Upper lobe of left lung (tissue), 6 donors: ENCODE measurements at regions not wholly inside any gene's neighbourhood (a gene's known extent, or its start where the extent isn't known, plus 50 kb on each side); places are given as distances from the start of the nearest gene placed in this dataset.

Experiments
- ATAC-seq, 2 donors: fragments of 200-7000 bp; cut with Tn5 transposase; one replicate each; pipeline ENCODE4 v1.9.1; 2022; ENCODE audit warnings: mild to moderate bottlenecking in 2 of 2, moderate library complexity in 2 of 2; ENCODE audit not compliant: low FRiP score in 2 of 2
- DNase-seq, 2 donors: peaks; one replicate each; pipeline ENCODE4 v3.0.0-alpha.2; 2019 to 2020
- H3K27ac ChIP-seq, 4 donors: fragments of 200-600 bp; sonication (generic); one replicate each; pipeline ENCODE4 v1.5.1; 2016 to 2019
- H3K27me3 ChIP-seq, 4 donors: fragments of 200-600 bp; sonication (generic); one replicate each; pipeline ENCODE4 v1.5.1; 2017 to 2019
- H3K36me3 ChIP-seq, 4 donors: fragments of 200-600 bp; sonication (generic); one replicate each; pipeline ENCODE4 v1.5.1; 2016 to 2019
- H3K4me1 ChIP-seq, 4 donors: fragments of 200-600 bp; sonication (generic); one replicate each; pipeline ENCODE4 v1.5.1; 2018 to 2019
- H3K4me3 ChIP-seq, 4 donors: fragments of 200-600 bp; sonication (generic); one replicate each; pipeline ENCODE4 v1.5.1; 2017 to 2019; ENCODE audit warnings: mild to moderate bottlenecking in 2 of 4, moderate library complexity in 1 of 4
- H3K9me3 ChIP-seq, 4 donors: fragments of 200-600 bp; sonication (generic); one replicate each; pipeline ENCODE4 v1.5.1; 2018 to 2019
- EP300 ChIP-seq, 4 donors: sonication (generic); formaldehyde crosslinking; IDR thresholded peaks; one replicate each; pipeline ENCODE4 v1.5.1; 2017; ENCODE audit warnings: antibody characterized with exemption in 4 of 4, control low read depth in 2 of 4
- POLR2A ChIP-seq, 4 donors: fragments of 450-650 bp; IDR thresholded peaks; one replicate each; pipeline ENCODE4 v1.5.1; 2016 to 2017; ENCODE audit warnings: antibody characterized with exemption in 4 of 4, mild to moderate bottlenecking in 2 of 4
- POLR2AphosphoS5 ChIP-seq, 2 donors: sonication (generic); formaldehyde crosslinking; IDR thresholded peaks; one replicate each; pipeline ENCODE4 v1.5.1; 2017; ENCODE audit warnings: antibody characterized with exemption in 2 of 2
- WGBS, 2 donors: methylation state at CpG; one replicate each; pipeline ENCODE4 v1.1.5; 2017 to 2018; 5-methylcytosine and 5-hydroxymethylcytosine counted together
- TF ChIP-seq, protein P1 (sequence below), 6 experiments: fragments of 450-650 bp in 4 of 6; fragments of 200-600 bp in 2 of 6; sonication (generic) in 2 of 6; IDR thresholded peaks; one replicate each; pipeline ENCODE4 v1.5.1; 2016 to 2019; ENCODE audit warnings: antibody characterized with exemption in 6 of 6
- donor health status: DM: no; HTN: no; CAD: no; lungs with moderate emphysema.
- donor health status: DM: no; HTN: yes; CAD: no; lungs with severe emphysema.

GRCh38 chr9:20054734-20055133, 265.9 kb upstream of the SLC24A2 start:
- H3K36me3 ChIP-seq: no peaks in the 10 kb centered on the region
- no peaks in the 10 kb centered on the region for H3K4me1 ChIP-seq
- DNase-seq: no peak
- H3K9me3 ChIP-seq: no peaks in the 10 kb centered on the region
- TF ChIP-seq, protein P1, sequence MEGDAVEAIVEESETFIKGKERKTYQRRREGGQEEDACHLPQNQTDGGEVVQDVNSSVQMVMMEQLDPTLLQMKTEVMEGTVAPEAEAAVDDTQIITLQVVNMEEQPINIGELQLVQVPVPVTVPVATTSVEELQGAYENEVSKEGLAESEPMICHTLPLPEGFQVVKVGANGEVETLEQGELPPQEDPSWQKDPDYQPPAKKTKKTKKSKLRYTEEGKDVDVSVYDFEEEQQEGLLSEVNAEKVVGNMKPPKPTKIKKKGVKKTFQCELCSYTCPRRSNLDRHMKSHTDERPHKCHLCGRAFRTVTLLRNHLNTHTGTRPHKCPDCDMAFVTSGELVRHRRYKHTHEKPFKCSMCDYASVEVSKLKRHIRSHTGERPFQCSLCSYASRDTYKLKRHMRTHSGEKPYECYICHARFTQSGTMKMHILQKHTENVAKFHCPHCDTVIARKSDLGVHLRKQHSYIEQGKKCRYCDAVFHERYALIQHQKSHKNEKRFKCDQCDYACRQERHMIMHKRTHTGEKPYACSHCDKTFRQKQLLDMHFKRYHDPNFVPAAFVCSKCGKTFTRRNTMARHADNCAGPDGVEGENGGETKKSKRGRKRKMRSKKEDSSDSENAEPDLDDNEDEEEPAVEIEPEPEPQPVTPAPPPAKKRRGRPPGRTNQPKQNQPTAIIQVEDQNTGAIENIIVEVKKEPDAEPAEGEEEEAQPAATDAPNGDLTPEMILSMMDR (IDR thresholded peaks at IDR 0.05): no peak
- TF ChIP-seq POLR2A (IDR thresholded peaks at IDR 0.05): no peak
- H3K27me3 ChIP-seq: no peaks in the 10 kb centered on the region
- no peak for ATAC-seq
- no peak overlapping the region for H3K27ac ChIP-seq
- no peak overlapping the region for H3K4me3 ChIP-seq
- WGBS, 2 donors: 88 to 94% methylated on average over 1 of the region's 1 CpG

- no peaks in the 10 kb centered on the region for H3K9me3 ChIP-seq
- ATAC-seq (no peak), DNase-seq (no peak)
- H3K27ac ChIP-seq: no peak overlapping the region
- WGBS, 2 donors: 85 to 87% methylated on average over 4 of the region's 4 CpGs
- H3K27me3 ChIP-seq: no peaks in the 10 kb centered on the region
- H3K36me3 ChIP-seq: no peaks in the 10 kb centered on the region
- H3K4me3 ChIP-seq: no peak overlapping the region
- H3K4me1 ChIP-seq: no peaks in the 10 kb centered on the region
- TF ChIP-seq, protein P1 (IDR thresholded peaks at IDR 0.05): no peak
- no peak for TF ChIP-seq EP300 (IDR thresholded peaks at IDR 0.05)
- TF ChIP-seq POLR2A (IDR thresholded peaks at IDR 0.05): no peak
Measured at GRCh38 chr9:20048985-20049384, 260.1 kb upstream of the SLC24A2 start.

- no peaks in the 10 kb centered on the region for H3K4me1 ChIP-seq
- no peak for ATAC-seq
- no peak for DNase-seq
- H3K36me3 ChIP-seq: no peaks in the 10 kb centered on the region
- TF ChIP-seq EP300 (IDR thresholded peaks at IDR 0.05) (no peak), POLR2A (IDR thresholded peaks at IDR 0.05) (no peak), POLR2AphosphoS5 (IDR thresholded peaks at IDR 0.05) (no peak)
- TF ChIP-seq, protein P1 (IDR thresholded peaks at IDR 0.05): no peak
- H3K4me3 ChIP-seq: no peak overlapping the region
- no peaks in the 10 kb centered on the region for H3K27me3 ChIP-seq
- H3K9me3 ChIP-seq: no peaks in the 10 kb centered on the region
- 73 to 75% methylated on average over 2 of the region's 2 CpGs for WGBS, 2 donors
- no peak overlapping the region for H3K27ac ChIP-seq
Measured at GRCh38 chr9:20048437-20048836, 259.6 kb upstream of the SLC24A2 start.

DNA sequence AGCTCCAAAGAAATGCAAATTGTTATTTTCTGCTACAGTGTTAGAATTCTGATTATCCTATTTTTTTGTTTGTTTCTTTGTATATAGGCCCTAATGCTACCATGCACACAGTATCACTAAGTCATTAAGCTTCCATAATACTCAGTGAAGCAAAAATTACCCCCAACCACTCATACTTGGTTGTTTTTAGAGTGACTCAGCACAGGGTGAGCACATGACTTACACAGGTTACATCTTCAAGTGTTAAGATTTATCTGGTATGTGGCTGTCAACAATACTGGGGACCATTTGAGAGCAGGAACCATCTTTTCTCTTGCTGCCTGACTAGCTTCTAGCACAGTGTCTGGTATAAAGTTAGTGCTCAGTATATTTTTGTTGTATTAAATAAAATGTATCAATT, 255.8 kb upstream of the SLC24A2 start:
- Histone ChIP-seq H3K36me3 (no peaks in the 10 kb centered on the region), H3K9me3 (no peaks in the 10 kb centered on the region), H3K4me1 (peaks cover 0 to 6% (median 4%) of the 10 kb centered on the region in 4 donors), H3K27ac (no peak overlapping the region), H3K27me3 (no peaks in the 10 kb centered on the region), H3K4me3 (no peak overlapping the region)
- no peak for DNase-seq
- no peak for ATAC-seq
- TF ChIP-seq EP300 (IDR thresholded peaks at IDR 0.05) (no peak), POLR2A (IDR thresholded peaks at IDR 0.05) (no peak), POLR2AphosphoS5 (IDR thresholded peaks at IDR 0.05) (no peak)
- TF ChIP-seq, protein P1 (IDR thresholded peaks at IDR 0.05): no peak

- H3K27me3 ChIP-seq: no peaks in the 10 kb centered on the region
- DNase-seq (no peak), ATAC-seq (no peak)
- TF ChIP-seq POLR2AphosphoS5 (IDR thresholded peaks at IDR 0.05): no peak
- TF ChIP-seq, protein P1 (IDR thresholded peaks at IDR 0.05): no peak
- TF ChIP-seq POLR2A (IDR thresholded peaks at IDR 0.05): no peak
- TF ChIP-seq EP300 (IDR thresholded peaks at IDR 0.05): no peak
- peaks cover 0 to 6% (median 4%) of the 10 kb centered on the region in 4 donors for H3K4me1 ChIP-seq
- no peak overlapping the region for H3K27ac ChIP-seq
- no peak overlapping the region for H3K4me3 ChIP-seq
- H3K36me3 ChIP-seq: no peaks in the 10 kb centered on the region
- 81 to 85% methylated on average over 1 of the region's 1 CpG for WGBS, 2 donors
- H3K9me3 ChIP-seq: no peaks in the 10 kb centered on the region
Measured at GRCh38 chr9:20043461-20043860, 254.6 kb upstream of the SLC24A2 start.
